ENCODE measurements at regions not wholly inside any gene's neighbourhood (a gene's known extent, or its start where the extent isn't known, plus 50 kb on each side); places are given as distances from the start of the nearest gene placed in this dataset.
"Not testable (repeated sequence)": the region's sequence is repeated elsewhere in the genome, so short reads cannot be mapped to it uniquely, and the experiment has no call there.

GRCh38 chr10:28354511-28354910 lies 51.6 kb upstream of the MPP7 start:
- no peak for DNase-seq (ENCODE audit: low read depth, low spot score)

- DNase-seq (ENCODE audit: low read depth, low spot score) = no peak
Measured at GRCh38 chr10:28355376-28355775, 52.5 kb upstream of the MPP7 start.

- no peak for DNase-seq (ENCODE audit: low read depth, low spot score)
Measured at GRCh38 chr10:28359334-28359733, 56.5 kb upstream of the MPP7 start.

- DNase-seq (ENCODE audit: low read depth, low spot score) = no peak
Measured at GRCh38 chr10:28360175-28360574, 57.3 kb upstream of the MPP7 start.

- DNase-seq (ENCODE audit: low read depth, low spot score) = no peak
Measured at GRCh38 chr10:28363376-28363775, 60.5 kb upstream of the MPP7 start.

- DNase-seq (ENCODE audit: low read depth, low spot score) = no peak
Measured at GRCh38 chr10:28365840-28366239, 63.0 kb upstream of the MPP7 start.

- DNase-seq (ENCODE audit: low read depth, low spot score) = no peak
Measured at GRCh38 chr10:28366994-28367393, 64.1 kb upstream of the MPP7 start.

- no peak for DNase-seq (ENCODE audit: low read depth, low spot score)
Measured at GRCh38 chr10:28367413-28367812, 64.5 kb upstream of the MPP7 start.

- peak; percentile 24 for DNase-seq (ENCODE audit: low read depth, low spot score)
Measured at GRCh38 chr10:28367929-28368484, 65.1 kb upstream of the MPP7 start.

- no peak for DNase-seq (ENCODE audit: low read depth, low spot score)
Measured at GRCh38 chr10:28370107-28370835, 67.4 kb upstream of the MPP7 start.

- not testable (repeated sequence) for DNase-seq (ENCODE audit: low read depth, low spot score)
Measured at GRCh38 chr10:28371638-28372037, 68.8 kb upstream of the MPP7 start.

- DNase-seq (ENCODE audit: low read depth, low spot score) = no peak
Measured at GRCh38 chr10:28374036-28374435, 71.2 kb upstream of the MPP7 start.

GRCh38 chr10:28375399-28376354 lies 72.8 kb upstream of the MPP7 start:
- no peak for DNase-seq (ENCODE audit: low read depth, low spot score)

GRCh38 chr10:28378986-28379585 lies 76.2 kb upstream of the MPP7 start:
- no peak for DNase-seq (ENCODE audit: low read depth, low spot score)

- no peak for DNase-seq (ENCODE audit: low read depth, low spot score)
Measured at GRCh38 chr10:28381466-28381865, 78.6 kb upstream of the MPP7 start.

- peak; percentile 73 for DNase-seq (ENCODE audit: low read depth, low spot score)
Measured at GRCh38 chr10:28381903-28382347, 79.1 kb upstream of the MPP7 start.

GRCh38 chr10:28382525-28383269 lies 79.8 kb upstream of the MPP7 start:
- DNase-seq (ENCODE audit: low read depth, low spot score) = no peak

GRCh38 chr10:28384557-28384956 lies 81.7 kb upstream of the MPP7 start:
- no peak for DNase-seq (ENCODE audit: low read depth, low spot score)

- no peak for DNase-seq (ENCODE audit: low read depth, low spot score)
Measured at GRCh38 chr10:28385748-28386502, 83.1 kb upstream of the MPP7 start.

- DNase-seq (ENCODE audit: low read depth, low spot score) = no peak
Measured at GRCh38 chr10:28386503-28386868, 83.6 kb upstream of the MPP7 start.

- no peak for DNase-seq (ENCODE audit: low read depth, low spot score)
Measured at GRCh38 chr10:28387140-28387539, 84.3 kb upstream of the MPP7 start.
